Transverse colon (tissue), 4 donors: ENCODE measurements at regions not wholly inside any gene's neighbourhood (a gene's known extent, or its start where the extent isn't known, plus 50 kb on each side); places are given as distances from the start of the nearest gene placed in this dataset.

Experiments used
- DNase-seq: peaks from one replicate; pipeline ENCODE4 v3.0.0-alpha.2; 2019
- H3K27ac ChIP-seq, 4 donors: fragments of 200-600 bp; sonication (generic); 2 replicates each; pipeline ENCODE4 v1.5.1; 2016 to 2018; ENCODE audit warnings: inconsistent platforms in 4 of 4
- H3K27me3 ChIP-seq: fragments of 200-600 bp; sonication (generic); 2 replicates; pipeline ENCODE4 v1.5.1; 2017; ENCODE audit warnings: inconsistent platforms
- H3K36me3 ChIP-seq, 4 donors: fragments of 200-600 bp; sonication (generic); 2 replicates each; pipeline ENCODE4 v1.5.1; 2017 to 2019; ENCODE audit warnings: inconsistent platforms in 4 of 4
- H3K4me1 ChIP-seq, 4 donors: fragments of 200-600 bp; sonication (generic); 2 replicates each; pipeline ENCODE4 v1.5.1; 2017 to 2020; ENCODE audit warnings: inconsistent platforms in 4 of 4
- H3K4me3 ChIP-seq, 4 donors: fragments of 200-600 bp; sonication (generic); 1 replicate in 1 of 4; 2 replicates in 3 of 4; pipeline versions ENCODE4 v1.5.1 to v1.6.1; 2017 to 2019; ENCODE audit warnings: inconsistent platforms in 4 of 4
- H3K9me3 ChIP-seq, 2 donors: fragments of 200-600 bp; sonication (generic); 2 replicates each; pipeline ENCODE4 v1.5.1; 2017 to 2019; ENCODE audit warnings: inconsistent platforms in 2 of 2
- EP300 ChIP-seq: sonication (generic); formaldehyde crosslinking; IDR thresholded peaks from one replicate; pipeline ENCODE4 v1.6.1; 2017; ENCODE audit warnings: antibody characterized with exemption, low read depth
- POLR2A ChIP-seq: fragments of 450-650 bp; IDR thresholded peaks from one replicate; pipeline ENCODE4 v1.6.1; 2016; ENCODE audit warnings: antibody characterized with exemption, mild to moderate bottlenecking, moderate library complexity
- POLR2AphosphoS5 ChIP-seq, 3 donors: sonication (generic); formaldehyde crosslinking; IDR thresholded peaks; one replicate each; pipeline ENCODE4 v1.6.1; 2016; ENCODE audit warnings: antibody characterized with exemption in 3 of 3
- WGBS, 2 donors: methylation state at CpG; one replicate each; pipeline ENCODE4 v1.1.5; 2018; ENCODE audit warnings: low coverage in 1 of 2; 5-methylcytosine and 5-hydroxymethylcytosine counted together
- in situ Hi-C, 4 donors: fragments of 200-750 bp; cut with MboI; loops; one replicate each; pipeline versions ENCODE4 v1.15.0 to v1.15.1; 2017; ENCODE audit warnings: low sequenced_read_pairs in 3 of 4, low pct_ligation_motif_present in 1 of 4, low pct_unique_long_range_greater_than_20kb in 1 of 4
- intact Hi-C: fragments of 100-400 bp; cut with DNase I; formaldehyde crosslinking; loops from one replicate; pipeline ENCODE4 v1.15.1; 2023; ENCODE audit warnings: low total_unique reads
- TF ChIP-seq, protein P1 (sequence below), 5 experiments: fragments of 200-600 bp in 3 of 5; fragments of 450-650 bp in 2 of 5; sonication (generic) in 3 of 5; IDR thresholded peaks; 1 replicate in 2 of 5; 2 replicates in 3 of 5; pipeline ENCODE4 v1.5.1; 2016 to 2017; ENCODE audit warnings: antibody characterized with exemption in 5 of 5, inconsistent platforms in 3 of 5, mild to moderate bottlenecking in 2 of 5, moderate library complexity in 1 of 5

DNA sequence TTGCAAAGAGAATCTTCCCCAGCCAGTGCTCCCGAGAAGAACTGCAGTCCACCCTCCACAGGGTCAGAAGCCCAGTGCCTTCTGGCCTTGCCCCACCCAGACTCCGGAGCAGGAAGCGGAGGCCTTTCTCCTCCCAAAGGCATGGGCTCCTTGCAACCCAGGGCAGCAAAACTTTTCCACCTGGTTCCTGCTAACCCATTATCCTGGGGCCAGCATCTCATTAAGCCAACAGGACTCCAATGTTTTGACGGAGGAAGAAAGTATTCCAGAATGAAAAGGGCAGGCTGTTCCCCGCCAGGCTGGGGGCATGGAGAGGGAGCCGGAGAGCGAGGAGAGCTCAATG, 88.1 kb downstream of the RTL6 start:
- 71% methylated on average over 5 of the region's 7 CpGs; no CpG with 5 or more reads in 1 of the 2 donors for WGBS, 2 donors
- H3K36me3 ChIP-seq: no peaks in the 10 kb centered on the region
- no peak for DNase-seq
- H3K4me1 ChIP-seq: no peaks in the 10 kb centered on the region
- intact Hi-C loops (no loop called here), in situ Hi-C loops (no loop called here)
- H3K27me3 ChIP-seq: peaks cover 13% of the 10 kb centered on the region
- no peak overlapping the region for H3K27ac ChIP-seq
- H3K4me3 ChIP-seq: no peak overlapping the region
- no peak for TF ChIP-seq POLR2A
- TF ChIP-seq EP300: no peak
- TF ChIP-seq POLR2AphosphoS5 (IDR thresholded peaks at IDR 0.05): no peak
- TF ChIP-seq, protein P1, sequence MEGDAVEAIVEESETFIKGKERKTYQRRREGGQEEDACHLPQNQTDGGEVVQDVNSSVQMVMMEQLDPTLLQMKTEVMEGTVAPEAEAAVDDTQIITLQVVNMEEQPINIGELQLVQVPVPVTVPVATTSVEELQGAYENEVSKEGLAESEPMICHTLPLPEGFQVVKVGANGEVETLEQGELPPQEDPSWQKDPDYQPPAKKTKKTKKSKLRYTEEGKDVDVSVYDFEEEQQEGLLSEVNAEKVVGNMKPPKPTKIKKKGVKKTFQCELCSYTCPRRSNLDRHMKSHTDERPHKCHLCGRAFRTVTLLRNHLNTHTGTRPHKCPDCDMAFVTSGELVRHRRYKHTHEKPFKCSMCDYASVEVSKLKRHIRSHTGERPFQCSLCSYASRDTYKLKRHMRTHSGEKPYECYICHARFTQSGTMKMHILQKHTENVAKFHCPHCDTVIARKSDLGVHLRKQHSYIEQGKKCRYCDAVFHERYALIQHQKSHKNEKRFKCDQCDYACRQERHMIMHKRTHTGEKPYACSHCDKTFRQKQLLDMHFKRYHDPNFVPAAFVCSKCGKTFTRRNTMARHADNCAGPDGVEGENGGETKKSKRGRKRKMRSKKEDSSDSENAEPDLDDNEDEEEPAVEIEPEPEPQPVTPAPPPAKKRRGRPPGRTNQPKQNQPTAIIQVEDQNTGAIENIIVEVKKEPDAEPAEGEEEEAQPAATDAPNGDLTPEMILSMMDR (IDR thresholded peaks at IDR 0.05): no peak
- no peaks in the 10 kb centered on the region for H3K9me3 ChIP-seq

DNA sequence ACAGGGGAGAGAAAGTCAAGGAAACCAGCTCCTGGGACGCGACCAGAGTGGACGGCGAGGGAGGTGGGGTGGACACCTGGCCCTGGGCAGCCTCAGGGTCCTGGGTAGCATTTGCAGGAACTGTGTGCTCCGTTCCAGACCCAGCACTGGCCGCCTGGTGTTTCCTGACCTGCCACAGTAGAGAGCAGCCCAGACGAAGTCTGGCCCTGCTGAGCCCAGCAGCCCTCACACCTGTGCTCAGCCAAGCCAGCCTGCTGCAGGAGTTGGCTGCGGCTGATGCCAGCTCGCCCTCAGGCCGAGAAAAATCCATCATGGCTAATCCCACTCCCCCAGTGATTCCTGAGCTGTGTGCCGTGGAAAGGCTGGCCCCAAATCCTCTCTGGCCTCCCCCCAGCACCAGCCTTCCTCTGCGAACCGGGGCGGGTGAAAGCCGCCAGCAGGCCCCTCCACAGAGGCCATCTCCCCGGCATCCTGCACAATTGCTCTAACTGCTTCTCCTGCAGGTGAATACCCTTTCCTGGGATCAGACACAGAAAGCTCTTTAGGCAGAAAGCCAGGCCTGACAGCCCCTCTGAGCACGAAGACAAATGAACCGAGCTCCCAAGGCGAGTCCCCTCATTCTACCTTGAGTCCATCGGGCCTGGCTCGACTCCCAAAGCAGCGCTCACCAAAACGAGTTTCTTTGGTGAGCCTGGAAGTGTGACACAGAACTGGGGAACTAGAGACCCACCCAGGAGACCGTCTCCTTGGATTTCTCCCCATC, 88.6 kb downstream of the RTL6 start:
- Histone ChIP-seq H3K27ac (no peak overlapping the region), H3K4me3 (no peak overlapping the region), H3K27me3 (peaks cover 13% of the 10 kb centered on the region), H3K4me1 (no peaks in the 10 kb centered on the region), H3K9me3 (no peaks in the 10 kb centered on the region), H3K36me3 (no peaks in the 10 kb centered on the region)
- in situ Hi-C loops (no loop called here), intact Hi-C loops (no loop called here)
- DNase-seq: no peak
- WGBS, 2 donors: 75 to 95% methylated on average over 3 to 24 of the region's 24 CpGs
- TF ChIP-seq, protein P1 (IDR thresholded peaks at IDR 0.05): no peak
- TF ChIP-seq POLR2A (no peak), EP300 (no peak)

DNA sequence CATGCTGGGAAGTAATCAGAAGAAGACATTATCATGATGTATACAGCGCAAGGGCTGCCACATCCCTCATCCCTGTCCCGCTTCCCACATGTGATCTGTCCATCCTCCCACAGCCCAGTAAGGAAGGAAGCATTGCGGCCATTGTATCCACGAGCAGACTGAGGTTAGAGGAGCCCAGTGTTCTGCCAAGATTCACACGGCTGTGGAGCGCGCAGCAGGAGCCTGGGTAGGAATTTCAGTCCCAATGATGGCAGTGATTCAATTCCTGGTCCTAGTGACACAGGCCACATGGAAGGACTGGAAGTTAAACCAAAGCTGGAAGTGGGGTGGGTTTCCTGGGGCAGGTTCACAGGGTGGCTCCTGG, 89.2 kb downstream of the RTL6 start:
- WGBS, 2 donors: 92% methylated on average over 7 of the region's 7 CpGs; no CpG with 5 or more reads in 1 of the 2 donors
- H3K9me3 ChIP-seq: no peaks in the 10 kb centered on the region
- H3K36me3 ChIP-seq: no peaks in the 10 kb centered on the region
- no peak overlapping the region for H3K27ac ChIP-seq
- intact Hi-C loops (no loop called here), in situ Hi-C loops (no loop called here)
- H3K27me3 ChIP-seq: peaks cover 13% of the 10 kb centered on the region
- no peak overlapping the region for H3K4me3 ChIP-seq
- DNase-seq: no peak
- no peak for TF ChIP-seq POLR2AphosphoS5 (IDR thresholded peaks at IDR 0.05)
- TF ChIP-seq POLR2A: no peak
- TF ChIP-seq, protein P1 (IDR thresholded peaks at IDR 0.05): no peak
- no peak for TF ChIP-seq EP300
- H3K4me1 ChIP-seq: no peaks in the 10 kb centered on the region

DNA sequence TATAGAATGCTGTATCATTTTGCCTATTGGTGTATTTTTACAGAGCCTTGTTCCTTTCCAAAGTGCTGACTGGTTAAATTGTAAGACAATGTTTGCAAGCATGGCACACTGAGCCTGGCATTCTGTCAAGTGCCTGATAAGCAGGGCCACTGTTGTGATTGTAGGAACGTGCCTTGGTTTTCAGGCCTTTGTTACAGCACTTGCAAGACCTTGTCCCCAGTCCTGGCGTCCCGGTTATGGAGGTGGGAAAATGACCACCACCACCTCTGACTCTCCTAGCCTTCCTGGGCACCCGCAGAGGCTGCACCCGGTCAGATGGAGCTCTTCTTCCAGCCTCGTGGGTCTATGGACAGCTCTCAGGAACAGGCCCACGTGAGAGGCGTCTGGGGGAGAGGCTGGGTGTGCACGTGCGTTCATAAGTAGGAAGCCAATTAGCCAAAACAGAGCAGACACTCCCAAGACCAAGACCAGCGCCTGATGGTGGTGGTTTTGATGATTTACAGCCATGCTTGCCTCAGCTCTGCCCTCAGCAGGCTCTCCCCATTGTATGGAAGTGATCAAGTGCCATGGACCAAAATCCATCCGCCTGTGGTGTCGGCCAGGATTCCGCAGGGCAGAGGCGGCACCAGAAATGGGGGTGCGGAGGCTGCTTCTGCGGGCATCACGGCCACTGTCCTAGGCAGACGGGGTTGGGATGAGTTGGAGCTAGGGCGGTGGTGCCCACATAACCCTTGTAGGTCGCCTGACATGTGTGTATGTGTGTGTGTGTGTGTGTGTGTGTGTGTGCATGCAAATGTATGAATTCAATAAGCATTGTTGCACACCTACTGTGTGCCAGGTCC, 89.8 kb downstream of the RTL6 start:
- H3K9me3 ChIP-seq: no peaks in the 10 kb centered on the region
- H3K36me3 ChIP-seq: no peaks in the 10 kb centered on the region
- no peaks in the 10 kb centered on the region for H3K4me1 ChIP-seq
- no peak for DNase-seq
- H3K27ac ChIP-seq: no peak overlapping the region
- no peak overlapping the region for H3K4me3 ChIP-seq
- TF ChIP-seq POLR2A: no peak
- TF ChIP-seq, protein P1 (IDR thresholded peaks at IDR 0.05): no peak
- no peak for TF ChIP-seq POLR2AphosphoS5 (IDR thresholded peaks at IDR 0.05)
- no peak for TF ChIP-seq EP300
- H3K27me3 ChIP-seq: peaks cover 13% of the 10 kb centered on the region
- intact Hi-C loops (no loop called here), in situ Hi-C loops (no loop called here)
- WGBS, 2 donors: 70% methylated on average over 21 of the region's 21 CpGs; no CpG with 5 or more reads in 1 of the 2 donors
